ENCODE measurements at regions not wholly inside any gene's neighbourhood (a gene's known extent, or its start where the extent isn't known, plus 50 kb on each side); places are given as distances from the start of the nearest gene placed in this dataset.
"Not testable (repeated sequence)": the region's sequence is repeated elsewhere in the genome, so short reads cannot be mapped to it uniquely, and the experiment has no call there.

GRCh38 chr3:144662729-144663128 lies 691.1 kb downstream of the DIPK2A start:
- intact Hi-C loops (cut with DNase I), result loop anchor here (10.0 kb wide), 1 partner anchor 112 kb away; no protein-coding TSS in a partner anchor
- no peak for DNase-seq

- no peak for DNase-seq
- intact Hi-C loops (cut with DNase I), result loop anchor here (10.0 kb wide), 1 partner anchor 111 kb away; no protein-coding TSS in a partner anchor
These were observed 692.1 kb downstream of the DIPK2A start for GRCh38 chr3:144663456-144664436.

GRCh38 chr3:144665567-144666053 lies 694.0 kb downstream of the DIPK2A start:
- DNase-seq, result no peak
- intact Hi-C loops (cut with DNase I), result loop anchor here (10.0 kb wide), 1 partner anchor 109 kb away; no protein-coding TSS in a partner anchor

DNA sequence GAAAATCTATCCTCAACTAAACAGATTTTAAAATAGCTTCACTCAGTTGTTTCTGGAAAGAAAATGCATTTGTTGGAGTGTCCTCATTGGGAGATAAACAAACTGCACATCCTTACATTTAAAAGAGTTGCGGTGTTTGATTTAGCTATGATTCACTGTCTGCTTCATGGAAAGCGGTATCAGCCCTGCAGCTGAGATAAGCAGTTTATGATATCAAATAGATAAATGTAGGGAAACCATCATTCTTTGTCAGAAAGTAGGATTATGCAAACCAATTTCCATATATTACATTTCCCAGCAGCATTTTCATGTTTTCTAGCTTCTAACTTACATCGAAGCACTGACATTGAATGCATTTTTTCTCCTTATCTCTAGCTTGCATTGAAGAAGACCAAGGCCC lies 698.9 kb downstream of the DIPK2A start:
- no peak for DNase-seq
- intact Hi-C loops (cut with DNase I), result no loop called here

- intact Hi-C loops (cut with DNase I), result no loop called here
- no peak for DNase-seq
These were observed 705.5 kb downstream of the DIPK2A start for GRCh38 chr3:144677103-144677502.

GRCh38 chr3:144683065-144683464 lies 711.4 kb downstream of the DIPK2A start:
- no peak for DNase-seq
- intact Hi-C loops (cut with DNase I), result no loop called here

DNA sequence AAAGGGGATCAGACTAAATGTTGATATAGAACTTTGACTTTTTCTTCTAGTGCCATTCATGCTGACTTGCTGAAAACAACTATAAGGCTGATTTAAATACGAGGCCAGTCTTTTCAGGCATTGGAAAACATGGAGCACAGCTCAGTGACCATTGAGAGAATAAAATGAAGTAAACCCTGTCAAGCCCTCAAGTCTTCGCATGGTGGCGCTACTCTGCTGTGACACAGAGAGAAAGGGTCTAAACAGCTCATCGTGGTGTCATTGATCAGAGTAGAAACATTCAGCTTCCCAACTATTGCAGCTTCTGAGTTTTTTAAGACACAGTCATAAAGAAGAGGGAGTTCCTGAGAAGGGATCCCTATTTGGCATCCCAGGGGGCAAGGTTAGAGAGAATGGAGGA lies 716.2 kb downstream of the DIPK2A start:
- DNase-seq, result no peak
- intact Hi-C loops (cut with DNase I), result no loop called here

GRCh38 chr3:144692488-144692887 lies 720.9 kb downstream of the DIPK2A start:
- no peak for DNase-seq
- intact Hi-C loops (cut with DNase I), result no loop called here

GRCh38 chr3:144708437-144708836 lies 736.8 kb downstream of the DIPK2A start:
- intact Hi-C loops (cut with DNase I), result no loop called here
- DNase-seq, result no peak

DNA sequence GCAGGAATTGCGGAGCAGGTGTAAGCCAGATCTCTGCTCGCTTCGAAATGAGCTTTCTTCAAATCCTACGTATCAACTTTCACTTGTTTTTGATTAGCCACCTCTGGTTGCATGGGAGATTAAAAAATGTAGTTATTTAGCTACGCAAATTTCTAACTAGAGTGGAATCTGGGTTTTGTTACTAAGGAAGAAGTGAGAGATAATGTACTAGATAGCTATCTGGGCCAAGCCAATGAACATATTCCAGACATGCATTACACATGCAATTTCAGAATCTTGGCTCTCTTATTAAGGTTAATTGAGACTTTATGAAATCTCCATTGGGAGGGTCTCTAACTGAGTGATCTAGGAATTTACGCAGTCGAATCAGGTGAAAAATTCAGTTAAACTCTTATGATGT lies 765.7 kb downstream of the DIPK2A start:
- intact Hi-C loops (cut with DNase I), result no loop called here
- DNase-seq, result no peak

- intact Hi-C loops (cut with DNase I), result no loop called here
- DNase-seq, result no peak
These were observed 771.6 kb downstream of the DIPK2A start for GRCh38 chr3:144743225-144743668.

DNA sequence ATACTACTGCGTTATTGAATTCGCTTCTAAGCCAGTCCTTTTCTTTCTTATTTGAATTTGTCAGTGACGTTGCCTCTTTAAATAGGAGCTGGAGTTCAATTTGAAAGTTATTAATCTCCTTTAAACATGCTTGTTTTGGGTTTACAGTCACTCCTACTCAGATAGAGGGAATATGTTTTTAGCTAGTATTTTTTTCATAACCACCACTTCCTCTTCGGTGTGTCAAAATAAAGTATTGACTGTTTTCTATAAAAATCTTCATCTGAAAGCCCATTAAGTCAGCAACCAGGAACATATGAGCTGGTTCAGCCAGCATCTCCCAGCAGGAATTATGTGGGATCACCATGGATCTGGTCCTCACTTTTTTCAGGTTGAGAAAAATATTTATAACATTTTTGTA lies 772.9 kb downstream of the DIPK2A start:
- intact Hi-C loops (cut with DNase I), result no loop called here
- no peak for DNase-seq

DNA sequence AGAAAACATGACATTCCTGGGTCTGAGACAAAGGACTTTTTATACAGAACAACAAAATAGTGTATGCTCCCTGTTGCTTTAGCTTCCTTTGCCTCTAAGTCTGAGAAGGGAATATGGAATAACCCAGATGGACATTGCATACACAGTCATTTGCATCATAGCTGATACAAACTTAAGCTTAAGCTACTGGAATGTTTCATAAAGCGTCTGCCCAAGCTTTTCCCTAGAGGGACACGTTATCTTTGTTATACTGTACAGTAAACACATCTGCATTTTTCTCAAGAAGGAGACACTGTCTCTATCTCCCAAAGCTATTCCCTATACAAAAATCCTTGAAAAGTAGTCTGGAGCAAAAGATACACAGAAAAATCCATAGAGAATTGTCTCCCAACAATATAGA lies 775.0 kb downstream of the DIPK2A start:
- no peak for DNase-seq

DNA sequence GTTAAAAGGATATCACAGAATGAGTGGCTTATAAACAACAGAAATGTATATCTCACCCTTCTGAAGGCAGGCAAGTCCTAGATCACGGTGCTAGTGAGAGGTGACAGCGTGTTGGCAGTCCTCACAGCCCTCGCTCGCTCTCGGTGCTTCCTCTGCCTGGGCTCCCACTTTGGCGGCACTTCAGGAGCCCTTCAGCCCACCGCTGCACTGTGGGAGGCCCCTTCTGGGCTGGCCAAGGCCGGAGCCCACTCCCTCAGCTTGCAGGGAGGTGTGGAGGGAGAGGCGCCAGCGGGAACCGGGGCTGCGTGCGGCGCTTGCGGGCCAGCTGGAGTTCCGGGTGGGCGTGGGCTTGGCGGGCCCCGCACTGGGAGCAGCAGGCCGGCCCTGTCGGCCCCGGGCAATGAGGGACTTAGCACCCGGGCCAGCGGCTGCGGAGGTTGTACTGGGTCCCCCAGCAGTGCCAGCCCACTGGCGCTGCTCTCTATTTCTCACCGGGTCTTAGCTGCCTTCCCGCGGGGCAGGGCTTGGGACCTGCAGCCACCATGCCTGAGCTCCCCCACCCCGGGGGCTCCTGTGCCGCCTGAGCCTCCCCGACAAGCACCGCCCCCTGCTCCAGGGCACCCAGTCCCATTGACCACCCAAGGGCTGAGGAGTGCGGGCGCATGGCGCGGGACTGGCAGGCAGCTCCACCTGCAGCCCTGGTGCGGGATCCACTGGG lies 778.1 kb downstream of the DIPK2A start:
- peak in 2 of 10 donors; percentile 66 to 74 for DNase-seq
- intact Hi-C loops (cut with DNase I), result not testable (repeated sequence)

More for the DNA sequence above, 775.0 kb downstream of the DIPK2A start:
- intact Hi-C loops (cut with DNase I), result no loop called here

GRCh38 chr3:144754076-144754783 lies 782.6 kb downstream of the DIPK2A start:
- no peak for DNase-seq
- intact Hi-C loops (cut with DNase I), result no loop called here

DNA sequence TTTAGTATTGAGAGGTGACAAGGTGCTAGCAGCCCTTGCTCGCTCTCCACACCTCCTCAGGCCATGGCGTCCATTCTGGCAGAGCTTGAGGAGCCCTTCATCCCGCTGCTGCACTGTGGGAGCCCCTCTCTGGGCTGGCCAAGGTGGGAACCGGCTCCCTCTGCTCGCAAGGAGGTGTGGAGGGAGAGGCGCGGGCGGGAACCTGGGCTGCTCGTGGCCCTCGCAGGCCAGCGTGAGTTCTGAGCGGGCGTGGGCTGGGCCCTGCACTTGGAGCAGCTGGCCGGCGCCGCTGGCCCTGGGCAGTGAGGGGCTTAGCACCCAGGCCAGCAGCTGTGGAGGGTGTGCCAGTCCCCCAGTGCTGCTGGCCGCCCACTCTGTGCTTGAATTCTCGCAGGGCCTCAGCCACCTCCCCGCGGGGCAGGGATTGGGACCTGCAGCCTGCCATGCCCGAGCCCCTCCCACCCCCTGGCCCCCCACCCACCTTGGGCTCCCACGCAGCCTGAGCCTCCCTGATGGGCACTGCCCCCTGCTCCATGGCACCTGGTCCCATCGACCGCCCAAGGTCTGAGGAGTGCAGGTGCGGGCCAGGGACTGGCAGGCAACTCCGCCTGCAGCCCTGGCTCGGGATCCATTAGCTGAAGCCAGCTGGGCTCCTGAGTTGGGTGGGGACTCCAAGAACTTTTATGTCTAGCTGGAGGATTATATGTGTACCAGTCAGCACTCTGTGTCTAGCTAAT lies 785.2 kb downstream of the DIPK2A start:
- intact Hi-C loops (cut with DNase I), result no loop called here
- peak in 3 of 10 donors; percentile 69 to 72 (median 69) for DNase-seq

GRCh38 chr3:144760831-144761230 lies 789.2 kb downstream of the DIPK2A start:
- intact Hi-C loops (cut with DNase I), result loop anchor here (5.0 kb wide), 1 partner anchor 379 kb away; no protein-coding TSS in a partner anchor
- peak in 1 of 10 donors; percentile 7 for DNase-seq

DNA sequence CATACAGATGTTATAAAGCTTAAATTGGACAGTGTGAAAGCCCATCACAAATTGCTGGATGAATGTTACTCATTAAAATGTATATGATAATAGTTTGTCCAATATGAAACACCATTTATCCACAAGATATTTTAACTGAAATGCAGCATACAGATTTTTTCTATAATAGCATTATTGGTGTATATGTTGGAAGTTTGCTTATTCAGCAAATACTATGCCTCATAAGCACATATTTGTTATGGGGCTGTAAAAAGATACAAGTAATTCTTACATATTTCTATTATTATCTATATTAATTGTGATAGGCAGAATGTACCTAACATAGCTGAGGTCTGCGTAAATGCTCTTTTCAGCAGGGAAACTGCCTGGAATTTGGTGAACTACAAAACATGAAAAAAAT lies 790.5 kb downstream of the DIPK2A start:
- no peak for DNase-seq
- intact Hi-C loops (cut with DNase I), result loop anchor here (5.0 kb wide), 1 partner anchor 380 kb away; no protein-coding TSS in a partner anchor

- no peak for DNase-seq
These were observed 792.3 kb downstream of the DIPK2A start for GRCh38 chr3:144763878-144764454.

More at GRCh38 chr3:144763878-144764454, 792.3 kb downstream of the DIPK2A start:
- intact Hi-C loops (cut with DNase I), result loop anchor here (5.0 kb wide), 1 partner anchor 382 kb away; no protein-coding TSS in a partner anchor
